ENCODE measurements at regions not wholly inside any gene's neighbourhood (a gene's known extent, or its start where the extent isn't known, plus 50 kb on each side); places are given as distances from the start of the nearest gene placed in this dataset.

DNA sequence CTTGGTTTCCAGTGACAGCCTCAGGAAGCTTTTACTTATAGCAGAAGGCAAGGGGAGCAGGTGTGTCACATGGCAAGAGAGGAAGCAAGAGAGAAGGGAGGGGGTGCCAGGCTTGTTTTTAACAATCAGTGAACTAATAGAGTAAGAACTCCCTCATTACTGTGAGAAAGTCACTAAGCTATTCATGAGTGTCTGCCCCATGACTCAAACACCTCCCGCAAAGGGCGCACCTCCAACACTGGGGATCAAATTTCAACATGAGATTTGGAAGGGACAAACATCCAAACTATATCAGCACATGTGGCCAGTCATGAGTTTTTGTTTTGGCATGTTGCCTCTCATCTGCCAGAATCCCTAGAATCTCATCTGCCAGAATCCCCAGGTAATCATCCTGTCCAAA, 183.5 kb upstream of the C1QTNF7 start:
- H3K36me3 Mint-ChIP-seq (ENCODE audit: low read depth) = no peaks in the 10 kb centered on the region
- Histone ChIP-seq H3F3A (replicated peaks; ENCODE audit: low read depth) (no peaks in the 10 kb centered on the region), H3K4me1 (ENCODE audit: insufficient read depth) (no peaks in the 10 kb centered on the region), H2AFZ (no peak overlapping the region), H4K20me1 (replicated peaks; ENCODE audit: insufficient read depth) (no peaks in the 10 kb centered on the region), H3K36me3 (ENCODE audit: insufficient read depth) (no peaks in the 10 kb centered on the region), H3K79me2 (replicated peaks; ENCODE audit: insufficient read depth) (no peaks in the 10 kb centered on the region), H3K4me3 (no peak overlapping the region), H3K27ac (ENCODE audit: low read depth) (no peak overlapping the region), H3K9me2 (ENCODE audit: insufficient read depth) (peaks cover 6% of the 10 kb centered on the region; the same call in 1 of the 2 replicates), H3K4me2 (no peak overlapping the region), H3K27me3 (ENCODE audit: insufficient read depth) (no peaks in the 10 kb centered on the region)
- peaks cover 2% of the 10 kb centered on the region for H3K27me3 Mint-ChIP-seq (ENCODE audit: insufficient read depth, low read depth, poor library complexity)
- no peaks in the 10 kb centered on the region for H3K4me1 Mint-ChIP-seq
- no peak for DNase-seq (ENCODE audit: low spot score)
- no peaks in the 10 kb centered on the region for H3K9me3 Mint-ChIP-seq
- no peak overlapping the region for H3K4me3 Mint-ChIP-seq
- ATAC-seq = no peak
- TF ChIP-seq, protein P1, sequence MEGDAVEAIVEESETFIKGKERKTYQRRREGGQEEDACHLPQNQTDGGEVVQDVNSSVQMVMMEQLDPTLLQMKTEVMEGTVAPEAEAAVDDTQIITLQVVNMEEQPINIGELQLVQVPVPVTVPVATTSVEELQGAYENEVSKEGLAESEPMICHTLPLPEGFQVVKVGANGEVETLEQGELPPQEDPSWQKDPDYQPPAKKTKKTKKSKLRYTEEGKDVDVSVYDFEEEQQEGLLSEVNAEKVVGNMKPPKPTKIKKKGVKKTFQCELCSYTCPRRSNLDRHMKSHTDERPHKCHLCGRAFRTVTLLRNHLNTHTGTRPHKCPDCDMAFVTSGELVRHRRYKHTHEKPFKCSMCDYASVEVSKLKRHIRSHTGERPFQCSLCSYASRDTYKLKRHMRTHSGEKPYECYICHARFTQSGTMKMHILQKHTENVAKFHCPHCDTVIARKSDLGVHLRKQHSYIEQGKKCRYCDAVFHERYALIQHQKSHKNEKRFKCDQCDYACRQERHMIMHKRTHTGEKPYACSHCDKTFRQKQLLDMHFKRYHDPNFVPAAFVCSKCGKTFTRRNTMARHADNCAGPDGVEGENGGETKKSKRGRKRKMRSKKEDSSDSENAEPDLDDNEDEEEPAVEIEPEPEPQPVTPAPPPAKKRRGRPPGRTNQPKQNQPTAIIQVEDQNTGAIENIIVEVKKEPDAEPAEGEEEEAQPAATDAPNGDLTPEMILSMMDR (conservative IDR thresholded peaks at IDR 0.05; ENCODE audit: low read depth in 2 of 2) = no peak
- TF ChIP-seq, protein P2, sequence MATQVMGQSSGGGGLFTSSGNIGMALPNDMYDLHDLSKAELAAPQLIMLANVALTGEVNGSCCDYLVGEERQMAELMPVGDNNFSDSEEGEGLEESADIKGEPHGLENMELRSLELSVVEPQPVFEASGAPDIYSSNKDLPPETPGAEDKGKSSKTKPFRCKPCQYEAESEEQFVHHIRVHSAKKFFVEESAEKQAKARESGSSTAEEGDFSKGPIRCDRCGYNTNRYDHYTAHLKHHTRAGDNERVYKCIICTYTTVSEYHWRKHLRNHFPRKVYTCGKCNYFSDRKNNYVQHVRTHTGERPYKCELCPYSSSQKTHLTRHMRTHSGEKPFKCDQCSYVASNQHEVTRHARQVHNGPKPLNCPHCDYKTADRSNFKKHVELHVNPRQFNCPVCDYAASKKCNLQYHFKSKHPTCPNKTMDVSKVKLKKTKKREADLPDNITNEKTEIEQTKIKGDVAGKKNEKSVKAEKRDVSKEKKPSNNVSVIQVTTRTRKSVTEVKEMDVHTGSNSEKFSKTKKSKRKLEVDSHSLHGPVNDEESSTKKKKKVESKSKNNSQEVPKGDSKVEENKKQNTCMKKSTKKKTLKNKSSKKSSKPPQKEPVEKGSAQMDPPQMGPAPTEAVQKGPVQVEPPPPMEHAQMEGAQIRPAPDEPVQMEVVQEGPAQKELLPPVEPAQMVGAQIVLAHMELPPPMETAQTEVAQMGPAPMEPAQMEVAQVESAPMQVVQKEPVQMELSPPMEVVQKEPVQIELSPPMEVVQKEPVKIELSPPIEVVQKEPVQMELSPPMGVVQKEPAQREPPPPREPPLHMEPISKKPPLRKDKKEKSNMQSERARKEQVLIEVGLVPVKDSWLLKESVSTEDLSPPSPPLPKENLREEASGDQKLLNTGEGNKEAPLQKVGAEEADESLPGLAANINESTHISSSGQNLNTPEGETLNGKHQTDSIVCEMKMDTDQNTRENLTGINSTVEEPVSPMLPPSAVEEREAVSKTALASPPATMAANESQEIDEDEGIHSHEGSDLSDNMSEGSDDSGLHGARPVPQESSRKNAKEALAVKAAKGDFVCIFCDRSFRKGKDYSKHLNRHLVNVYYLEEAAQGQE (IDR thresholded peaks at IDR 0.05; ENCODE audit: unreplicated experiment) = no peak
- TF ChIP-seq EZH2 (IDR thresholded peaks at IDR 0.05; ENCODE audit: low read depth, unreplicated experiment) (no peak), EZH2phosphoT487 (IDR thresholded peaks at IDR 0.05; ENCODE audit: unreplicated experiment) (no peak), JUNB (IDR thresholded peaks at IDR 0.05; ENCODE audit: unreplicated experiment) (no peak), CREB1 (CRISPR knock-in tag; IDR thresholded peaks at IDR 0.05; ENCODE audit: low read depth) (no peak), NANOG (IDR thresholded peaks at IDR 0.05; ENCODE audit: borderline replicate concordance) (no peak), STAT1 (IDR thresholded peaks at IDR 0.05; ENCODE audit: unreplicated experiment) (no peak), ZNF114 (CRISPR knock-in tag; IDR thresholded peaks at IDR 0.05) (no peak), ZNF331 (CRISPR knock-in tag; IDR thresholded peaks at IDR 0.05; ENCODE audit: low read depth) (no peak), POLR2AphosphoS5 (IDR thresholded peaks at IDR 0.05; ENCODE audit: low read depth) (no peak)
- TF ChIP-seq, protein P3, sequence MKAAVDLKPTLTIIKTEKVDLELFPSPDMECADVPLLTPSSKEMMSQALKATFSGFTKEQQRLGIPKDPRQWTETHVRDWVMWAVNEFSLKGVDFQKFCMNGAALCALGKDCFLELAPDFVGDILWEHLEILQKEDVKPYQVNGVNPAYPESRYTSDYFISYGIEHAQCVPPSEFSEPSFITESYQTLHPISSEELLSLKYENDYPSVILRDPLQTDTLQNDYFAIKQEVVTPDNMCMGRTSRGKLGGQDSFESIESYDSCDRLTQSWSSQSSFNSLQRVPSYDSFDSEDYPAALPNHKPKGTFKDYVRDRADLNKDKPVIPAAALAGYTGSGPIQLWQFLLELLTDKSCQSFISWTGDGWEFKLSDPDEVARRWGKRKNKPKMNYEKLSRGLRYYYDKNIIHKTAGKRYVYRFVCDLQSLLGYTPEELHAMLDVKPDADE (IDR thresholded peaks at IDR 0.05) = no peak
- TF ChIP-seq, protein P4, sequence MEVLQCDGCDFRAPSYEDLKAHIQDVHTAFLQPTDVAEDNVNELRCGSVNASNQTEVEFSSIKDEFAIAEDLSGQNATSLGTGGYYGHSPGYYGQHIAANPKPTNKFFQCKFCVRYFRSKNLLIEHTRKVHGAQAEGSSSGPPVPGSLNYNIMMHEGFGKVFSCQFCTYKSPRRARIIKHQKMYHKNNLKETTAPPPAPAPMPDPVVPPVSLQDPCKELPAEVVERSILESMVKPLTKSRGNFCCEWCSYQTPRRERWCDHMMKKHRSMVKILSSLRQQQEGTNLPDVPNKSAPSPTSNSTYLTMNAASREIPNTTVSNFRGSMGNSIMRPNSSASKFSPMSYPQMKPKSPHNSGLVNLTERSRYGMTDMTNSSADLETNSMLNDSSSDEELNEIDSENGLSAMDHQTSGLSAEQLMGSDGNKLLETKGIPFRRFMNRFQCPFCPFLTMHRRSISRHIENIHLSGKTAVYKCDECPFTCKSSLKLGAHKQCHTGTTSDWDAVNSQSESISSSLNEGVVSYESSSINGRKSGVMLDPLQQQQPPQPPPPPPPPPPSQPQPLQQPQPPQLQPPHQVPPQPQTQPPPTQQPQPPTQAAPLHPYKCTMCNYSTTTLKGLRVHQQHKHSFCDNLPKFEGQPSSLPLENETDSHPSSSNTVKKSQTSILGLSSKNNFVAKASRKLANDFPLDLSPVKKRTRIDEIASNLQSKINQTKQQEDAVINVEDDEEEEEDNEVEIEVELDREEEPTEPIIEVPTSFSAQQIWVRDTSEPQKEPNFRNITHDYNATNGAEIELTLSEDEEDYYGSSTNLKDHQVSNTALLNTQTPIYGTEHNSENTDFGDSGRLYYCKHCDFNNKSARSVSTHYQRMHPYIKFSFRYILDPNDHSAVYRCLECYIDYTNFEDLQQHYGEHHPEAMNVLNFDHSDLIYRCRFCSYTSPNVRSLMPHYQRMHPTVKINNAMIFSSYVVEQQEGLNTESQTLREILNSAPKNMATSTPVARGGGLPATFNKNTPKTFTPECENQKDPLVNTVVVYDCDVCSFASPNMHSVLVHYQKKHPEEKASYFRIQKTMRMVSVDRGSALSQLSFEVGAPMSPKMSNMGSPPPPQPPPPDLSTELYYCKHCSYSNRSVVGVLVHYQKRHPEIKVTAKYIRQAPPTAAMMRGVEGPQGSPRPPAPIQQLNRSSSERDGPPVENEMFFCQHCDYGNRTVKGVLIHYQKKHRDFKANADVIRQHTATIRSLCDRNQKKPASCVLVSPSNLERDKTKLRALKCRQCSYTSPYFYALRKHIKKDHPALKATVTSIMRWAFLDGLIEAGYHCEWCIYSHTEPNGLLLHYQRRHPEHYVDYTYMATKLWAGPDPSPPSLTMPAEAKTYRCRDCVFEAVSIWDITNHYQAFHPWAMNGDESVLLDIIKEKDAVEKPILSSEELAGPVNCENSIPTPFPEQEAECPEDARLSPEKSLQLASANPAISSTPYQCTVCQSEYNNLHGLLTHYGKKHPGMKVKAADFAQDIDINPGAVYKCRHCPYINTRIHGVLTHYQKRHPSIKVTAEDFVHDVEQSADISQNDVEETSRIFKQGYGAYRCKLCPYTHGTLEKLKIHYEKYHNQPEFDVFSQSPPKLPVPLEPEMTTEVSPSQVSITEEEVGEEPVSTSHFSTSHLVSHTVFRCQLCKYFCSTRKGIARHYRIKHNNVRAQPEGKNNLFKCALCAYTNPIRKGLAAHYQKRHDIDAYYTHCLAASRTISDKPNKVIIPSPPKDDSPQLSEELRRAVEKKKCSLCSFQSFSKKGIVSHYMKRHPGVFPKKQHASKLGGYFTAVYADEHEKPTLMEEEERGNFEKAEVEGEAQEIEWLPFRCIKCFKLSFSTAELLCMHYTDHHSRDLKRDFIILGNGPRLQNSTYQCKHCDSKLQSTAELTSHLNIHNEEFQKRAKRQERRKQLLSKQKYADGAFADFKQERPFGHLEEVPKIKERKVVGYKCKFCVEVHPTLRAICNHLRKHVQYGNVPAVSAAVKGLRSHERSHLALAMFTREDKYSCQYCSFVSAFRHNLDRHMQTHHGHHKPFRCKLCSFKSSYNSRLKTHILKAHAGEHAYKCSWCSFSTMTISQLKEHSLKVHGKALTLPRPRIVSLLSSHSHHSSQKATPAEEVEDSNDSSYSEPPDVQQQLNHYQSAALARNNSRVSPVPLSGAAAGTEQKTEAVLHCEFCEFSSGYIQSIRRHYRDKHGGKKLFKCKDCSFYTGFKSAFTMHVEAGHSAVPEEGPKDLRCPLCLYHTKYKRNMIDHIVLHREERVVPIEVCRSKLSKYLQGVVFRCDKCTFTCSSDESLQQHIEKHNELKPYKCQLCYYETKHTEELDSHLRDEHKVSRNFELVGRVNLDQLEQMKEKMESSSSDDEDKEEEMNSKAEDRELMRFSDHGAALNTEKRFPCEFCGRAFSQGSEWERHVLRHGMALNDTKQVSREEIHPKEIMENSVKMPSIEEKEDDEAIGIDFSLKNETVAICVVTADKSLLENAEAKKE (CRISPR knock-in tag; IDR thresholded peaks at IDR 0.05) = no peak
- no peak overlapping the region for H3K27ac Mint-ChIP-seq
